Adrenal gland (tissue), 9 donors: ENCODE measurements at regions not wholly inside any gene's neighbourhood (a gene's known extent, or its start where the extent isn't known, plus 50 kb on each side); places are given as distances from the start of the nearest gene placed in this dataset.
A peak's percentile ranks its signal among the peaks of the same experiment; 100 is the strongest.

Source experiments
- DNase-seq, 7 donors: peaks; one replicate each; pipeline ENCODE4 v3.0.0-alpha.2; 2019 to 2020
- H3K27ac ChIP-seq, 5 donors: fragments of 200-600 bp; sonication (generic) in 4 of 5; 1 replicate in 3 of 5; 2 replicates in 2 of 5; pipeline versions ENCODE4 v1.5.1 to v1.8.0; 2016 to 2020; ENCODE audit warnings: mild to moderate bottlenecking in 1 of 5
- H3K27me3 ChIP-seq: fragments of 200-600 bp; 2 replicates; pipeline ENCODE4 v1.8.0; 2021
- H3K36me3 ChIP-seq, 2 donors: fragments of 200-600 bp; replicated peaks in 1 of 2; 1 replicate in 1 of 2; 2 replicates in 1 of 2; pipeline versions ENCODE4 v1.5.1 to v1.8.0; 2018 to 2022
- H3K4me1 ChIP-seq, 2 donors: fragments of 200-600 bp; replicated peaks in 1 of 2; 1 replicate in 1 of 2; 2 replicates in 1 of 2; pipeline versions ENCODE4 v1.5.1 to v1.8.0; 2018 to 2021
- H3K4me3 ChIP-seq, 4 donors: fragments of 200-600 bp; sonication (generic) in 3 of 4; one replicate each; pipeline ENCODE4 v1.5.1; 2016 to 2018
- H3K9me3 ChIP-seq, 3 donors: fragments of 200-600 bp; sonication (generic) in 1 of 3; replicated peaks in 1 of 3; 1 replicate in 2 of 3; 2 replicates in 1 of 3; pipeline versions ENCODE4 v1.5.1 to v1.8.0; 2016 to 2021
- POLR2A ChIP-seq, 2 donors: fragments of 450-650 bp; IDR thresholded peaks; one replicate each; pipeline ENCODE4 v1.6.1; 2017; ENCODE audit warnings: antibody characterized with exemption in 2 of 2, mild to moderate bottlenecking in 2 of 2, moderate library complexity in 1 of 2
- WGBS, 4 donors: extraction: QIAGEN DNeasy Blood & Tissue Kit in 2 of 4; methylation state at CpG; one replicate each; pipeline versions ENCODE4 v1.1.5 to v1.1.7; 2013 to 2017; 5-methylcytosine and 5-hydroxymethylcytosine counted together
- intact Hi-C, 2 donors: fragments of 100-400 bp; cut with DNase I; formaldehyde crosslinking; loops; one replicate each; pipeline versions ENCODE4 v1.14.1 to v1.15.0; 2022 to 2023
- TF ChIP-seq, protein P1 (sequence below), 6 experiments: fragments of 450-650 bp in 4 of 6; fragments of 200-600 bp in 2 of 6; sonication (generic) in 1 of 6; IDR thresholded peaks; 1 replicate in 5 of 6; 2 replicates in 1 of 6; pipeline versions ENCODE4 v1.5.1 to v1.8.0; 2016 to 2021; ENCODE audit warnings: antibody characterized with exemption in 6 of 6, mild to moderate bottlenecking in 2 of 6, moderate library complexity in 1 of 6
- donor health status: healthy with polysubstance abuse.
- donor health status: Bipolar disorder and iron deficiency.
- donor health status: DM: yes; HTN: yes; CAD: no.
- donor health status: DM: no; HTN: no; CAD: no.
- donor health status: DM: no; HTN: no; CAD: no.

DNA sequence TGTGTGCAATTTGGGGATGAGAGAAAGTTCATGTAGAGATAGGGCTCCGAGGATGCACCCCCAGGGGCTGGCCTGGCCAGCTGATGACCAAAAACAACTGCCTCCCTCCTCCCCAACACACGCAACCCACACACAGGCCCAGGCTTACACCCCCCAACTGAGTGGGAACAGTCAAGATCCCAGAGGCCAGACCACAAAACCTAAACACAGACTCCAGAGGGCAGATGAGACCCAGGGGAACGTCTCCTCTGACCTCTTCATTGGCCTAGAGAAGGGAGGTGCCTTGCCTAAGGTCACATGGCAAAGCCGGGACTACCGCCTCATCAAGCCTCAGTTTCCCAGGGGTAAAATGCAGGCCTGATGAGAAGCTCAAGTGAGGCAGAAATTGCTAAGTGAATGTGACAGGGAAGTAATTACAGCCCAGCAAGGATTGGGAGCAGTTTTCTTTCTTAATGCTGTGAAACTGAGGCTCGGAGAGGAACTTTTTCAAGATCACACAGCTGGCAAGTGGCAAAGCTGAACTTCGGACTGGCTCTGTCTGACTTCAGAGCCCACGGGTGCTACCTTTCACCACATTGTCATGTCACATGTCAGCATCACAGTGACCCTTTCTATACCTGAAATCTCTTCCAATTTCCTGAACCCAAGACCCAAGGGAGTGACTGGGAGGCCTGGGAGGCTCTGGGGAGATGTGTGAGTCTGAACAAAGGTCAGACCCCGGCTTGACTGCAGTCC, 69.9 kb upstream of the WNT11 start:
- Histone ChIP-seq H3K4me1 (peaks cover 0 to 5% of the 10 kb centered on the region in 2 donors), H3K9me3 (no peaks in the 10 kb centered on the region), H3K36me3 (no peaks in the 10 kb centered on the region), H3K27me3 (no peaks in the 10 kb centered on the region), H3K27ac (no peak overlapping the region), H3K4me3 (no peak overlapping the region)
- 78 to 88% (median 83%) methylated on average over 8 to 9 of the region's 9 CpGs for WGBS, 4 donors
- DNase-seq = no peak
- TF ChIP-seq, protein P1, sequence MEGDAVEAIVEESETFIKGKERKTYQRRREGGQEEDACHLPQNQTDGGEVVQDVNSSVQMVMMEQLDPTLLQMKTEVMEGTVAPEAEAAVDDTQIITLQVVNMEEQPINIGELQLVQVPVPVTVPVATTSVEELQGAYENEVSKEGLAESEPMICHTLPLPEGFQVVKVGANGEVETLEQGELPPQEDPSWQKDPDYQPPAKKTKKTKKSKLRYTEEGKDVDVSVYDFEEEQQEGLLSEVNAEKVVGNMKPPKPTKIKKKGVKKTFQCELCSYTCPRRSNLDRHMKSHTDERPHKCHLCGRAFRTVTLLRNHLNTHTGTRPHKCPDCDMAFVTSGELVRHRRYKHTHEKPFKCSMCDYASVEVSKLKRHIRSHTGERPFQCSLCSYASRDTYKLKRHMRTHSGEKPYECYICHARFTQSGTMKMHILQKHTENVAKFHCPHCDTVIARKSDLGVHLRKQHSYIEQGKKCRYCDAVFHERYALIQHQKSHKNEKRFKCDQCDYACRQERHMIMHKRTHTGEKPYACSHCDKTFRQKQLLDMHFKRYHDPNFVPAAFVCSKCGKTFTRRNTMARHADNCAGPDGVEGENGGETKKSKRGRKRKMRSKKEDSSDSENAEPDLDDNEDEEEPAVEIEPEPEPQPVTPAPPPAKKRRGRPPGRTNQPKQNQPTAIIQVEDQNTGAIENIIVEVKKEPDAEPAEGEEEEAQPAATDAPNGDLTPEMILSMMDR (IDR thresholded peaks at IDR 0.05) = no peak
- no peak for TF ChIP-seq POLR2A (IDR thresholded peaks at IDR 0.05)
- intact Hi-C loops = no loop called here

DNA sequence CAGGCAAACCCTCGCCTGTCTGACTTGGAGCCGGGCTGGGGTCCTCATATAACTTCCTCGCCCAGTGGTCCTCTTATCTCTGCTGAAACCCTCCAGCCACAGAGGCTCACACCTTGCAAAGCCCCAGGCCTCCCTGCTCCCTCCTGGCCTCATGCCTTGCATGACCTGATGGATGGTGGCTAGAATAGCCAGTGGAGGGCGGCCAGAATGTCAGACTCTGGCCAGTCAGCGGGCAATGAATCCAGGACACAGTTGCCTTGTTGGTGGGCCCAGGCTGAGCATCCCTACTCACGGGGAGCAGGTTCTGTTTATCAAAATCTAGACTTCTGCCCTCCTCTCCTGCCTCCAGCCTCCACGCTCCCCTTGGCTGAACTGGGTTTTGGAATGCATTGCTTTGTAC, 69.1 kb upstream of the WNT11 start:
- TF ChIP-seq, protein P1 (IDR thresholded peaks at IDR 0.05) = no peak
- no peak for TF ChIP-seq POLR2A (IDR thresholded peaks at IDR 0.05)
- H3K4me3 ChIP-seq = no peak overlapping the region
- H3K27me3 ChIP-seq = no peaks in the 10 kb centered on the region
- H3K36me3 ChIP-seq = no peaks in the 10 kb centered on the region
- 91 to 100% (median 93%) methylated on average over 3 to 7 of the region's 7 CpGs for WGBS, 4 donors
- no peaks in the 10 kb centered on the region for H3K9me3 ChIP-seq
- peaks cover 0 to 6% of the 10 kb centered on the region in 2 donors for H3K4me1 ChIP-seq
- no peak for DNase-seq
- intact Hi-C loops = no loop called here
- no peak overlapping the region for H3K27ac ChIP-seq

DNA sequence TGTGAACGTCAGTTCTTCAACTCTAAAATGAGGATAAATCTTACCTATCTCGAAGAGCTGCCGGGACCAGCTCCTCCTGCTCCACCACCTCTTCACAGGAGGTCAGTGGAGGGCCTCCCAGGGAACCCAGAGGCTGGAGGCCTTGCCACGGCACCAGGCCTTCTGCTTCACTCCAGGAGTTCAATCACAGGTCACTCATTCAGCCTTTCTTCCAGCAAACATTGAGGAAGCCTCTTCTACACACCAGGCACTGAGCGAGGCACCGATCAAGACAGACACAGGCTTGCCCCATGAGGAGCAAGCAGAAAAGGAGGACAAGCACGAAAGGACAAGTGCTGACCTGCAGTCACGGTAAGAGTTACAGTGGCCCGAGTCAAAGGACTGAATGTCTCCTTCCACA, 64.8 kb upstream of the WNT11 start:
- no peak overlapping the region for H3K27ac ChIP-seq
- TF ChIP-seq POLR2A (IDR thresholded peaks at IDR 0.05) = no peak
- TF ChIP-seq, protein P1 (IDR thresholded peaks at IDR 0.05) = no peak
- peaks cover 7 to 26% of the 10 kb centered on the region in 2 donors for H3K4me1 ChIP-seq
- no peaks in the 10 kb centered on the region for H3K27me3 ChIP-seq
- no peak overlapping the region for H3K4me3 ChIP-seq
- H3K36me3 ChIP-seq = no peaks in the 10 kb centered on the region
- 86 to 92% (median 89%) methylated on average over 6 to 9 of the region's 9 CpGs for WGBS, 4 donors
- H3K9me3 ChIP-seq = no peaks in the 10 kb centered on the region
- no peak for DNase-seq
- intact Hi-C loops = no loop called here

DNA sequence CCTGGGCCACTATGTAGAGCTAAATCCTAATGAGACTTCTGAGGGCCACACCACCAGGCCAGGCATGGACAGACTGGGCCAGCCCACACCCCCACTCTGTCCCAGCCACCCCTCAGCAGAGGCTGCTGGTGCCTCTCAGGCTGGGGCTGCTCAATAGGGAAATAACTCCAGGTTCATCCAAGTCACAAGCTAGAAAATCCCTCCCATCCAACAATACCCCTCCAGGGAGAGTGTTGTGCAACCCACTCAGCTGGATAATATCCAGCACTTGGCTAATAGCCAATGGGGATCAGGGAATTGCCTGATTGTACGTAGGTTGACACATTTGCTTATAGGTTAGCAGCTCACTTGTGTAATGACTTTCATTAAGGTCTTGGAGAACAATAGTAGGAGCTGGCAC, 64.1 kb upstream of the WNT11 start:
- WGBS, 4 donors = 37 to 83% (median 67%) methylated on average over 1 of the region's 1 CpG
- Histone ChIP-seq H3K27ac (peak overlapping the region in 2 of 5 donors; percentile 21 to 46), H3K36me3 (no peaks in the 10 kb centered on the region), H3K27me3 (no peaks in the 10 kb centered on the region), H3K4me3 (no peak overlapping the region), H3K9me3 (no peaks in the 10 kb centered on the region), H3K4me1 (peaks cover 7 to 32% of the 10 kb centered on the region in 2 donors)
- intact Hi-C loops = no loop called here
- DNase-seq = peak in 1 of 7 donors; percentile 52
- TF ChIP-seq, protein P1 (IDR thresholded peaks at IDR 0.05) = no peak
- TF ChIP-seq POLR2A (IDR thresholded peaks at IDR 0.05) = no peak
